Thyroid gland (tissue), 4 donors: ENCODE measurements at regions not wholly inside any gene's neighbourhood (a gene's known extent, or its start where the extent isn't known, plus 50 kb on each side); places are given as distances from the start of the nearest gene placed in this dataset.
"Not testable (repeated sequence)": the region's sequence is repeated elsewhere in the genome, so short reads cannot be mapped to it uniquely, and the experiment has no call there.

ENCODE experiments used
- DNase-seq, 2 donors: peaks; one replicate each; pipeline ENCODE4 v3.0.0-alpha.2; 2019
- H3K27ac ChIP-seq, 3 donors: fragments of 200-600 bp; sonication (generic); 1 replicate in 2 of 3; 2 replicates in 1 of 3; pipeline ENCODE4 v1.5.1; 2016 to 2019; ENCODE audit warnings: mild to moderate bottlenecking in 1 of 3, moderate library complexity in 1 of 3
- H3K27me3 ChIP-seq: fragments of 200-600 bp; sonication (generic); one replicate; pipeline ENCODE4 v1.5.1; 2019
- H3K36me3 ChIP-seq, 2 donors: fragments of 200-600 bp; sonication (generic); one replicate each; pipeline ENCODE4 v1.5.1; 2016 to 2019
- H3K4me1 ChIP-seq, 2 donors: fragments of 200-600 bp; sonication (generic); one replicate each; pipeline ENCODE4 v1.5.1; 2017 to 2019
- H3K4me3 ChIP-seq, 3 donors: fragments of 200-600 bp; sonication (generic); replicated peaks in 1 of 3; 1 replicate in 2 of 3; 2 replicates in 1 of 3; pipeline ENCODE4 v1.5.1; 2016; ENCODE audit warnings: mild to moderate bottlenecking in 1 of 3
- H3K9me3 ChIP-seq: fragments of 200-600 bp; sonication (generic); one replicate; pipeline ENCODE4 v1.5.1; 2017
- CTCF ChIP-seq, 6 experiments: fragments of 200-600 bp in 3 of 6; fragments of 450-650 bp in 3 of 6; sonication (generic) in 3 of 6; IDR thresholded peaks; one replicate each; pipeline ENCODE4 v1.5.1; 2016 to 2019; ENCODE audit warnings: antibody characterized with exemption in 6 of 6, mild to moderate bottlenecking in 2 of 6, inconsistent platforms in 1 of 6, moderate library complexity in 1 of 6
- POLR2A ChIP-seq, 2 donors: fragments of 450-650 bp; IDR thresholded peaks; one replicate each; pipeline ENCODE4 v1.6.1; 2017; ENCODE audit warnings: antibody characterized with exemption in 2 of 2, mild to moderate bottlenecking in 2 of 2, moderate library complexity in 1 of 2
- whole genome bisulfite sequencing, 2 donors: methylation state at CpG; one replicate each; pipeline ENCODE4 v1.1.5; 2017; 5-methylcytosine and 5-hydroxymethylcytosine counted together
- intact Hi-C: fragments of 100-400 bp; cut with DNase I; formaldehyde crosslinking; loops from one replicate; pipeline ENCODE4 v1.15.1; 2023

- DNase-seq, result no peak
- H3K4me1 ChIP-seq, result no peaks in the 10 kb centered on the region
- H3K27me3 ChIP-seq, result no peaks in the 10 kb centered on the region
- H3K27ac ChIP-seq, result no peak overlapping the region
- TF ChIP-seq CTCF (IDR thresholded peaks at IDR 0.05) (no peak), POLR2A (IDR thresholded peaks at IDR 0.05) (no peak)
- no peak overlapping the region for H3K4me3 ChIP-seq
- no peaks in the 10 kb centered on the region for H3K9me3 ChIP-seq
- intact Hi-C loops, result no loop called here
- no peaks in the 10 kb centered on the region for H3K36me3 ChIP-seq
- 68 to 71% methylated on average over 4 of the region's 4 CpGs for WGBS, 2 donors
Measured at GRCh38 chr6:2597991-2598390, 152.7 kb downstream of the MYLK4 start.

- DNase-seq, H3K27ac ChIP-seq, H3K27me3 ChIP-seq, H3K4me3 ChIP-seq, H3K9me3 ChIP-seq, intact Hi-C loops, H3K4me1 ChIP-seq, H3K36me3 ChIP-seq: not testable (repeated sequence)
- 81 to 97% methylated on average over 2 of the region's 2 CpGs for WGBS, 2 donors
Measured at GRCh38 chr6:2597457-2597856, 153.3 kb downstream of the MYLK4 start.

DNA sequence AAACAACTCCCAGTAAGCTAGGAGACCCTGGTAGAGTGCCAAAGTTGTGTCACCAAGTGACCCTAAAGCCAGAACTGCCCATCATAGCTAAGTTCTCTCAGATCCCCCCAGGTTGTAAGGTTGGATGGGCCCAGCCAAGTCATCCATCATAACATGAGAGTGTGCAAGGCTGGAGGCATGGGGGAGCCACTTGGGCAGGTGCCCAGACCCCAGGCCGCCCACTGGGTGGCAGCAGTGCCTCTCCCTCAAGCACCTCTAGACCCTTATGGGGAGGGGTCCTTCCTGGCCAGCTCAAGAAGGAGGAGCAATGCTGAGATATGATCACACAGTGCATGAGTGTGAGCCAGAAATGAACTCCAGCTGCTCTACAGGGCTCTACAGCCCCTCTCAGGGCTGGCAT, 154.5 kb downstream of the MYLK4 start:
- WGBS, 2 donors, result 17% methylated on average over 1 of the region's 1 CpG; no CpG with 5 or more reads in 1 of the 2 donors
- Histone ChIP-seq H3K9me3 (no peaks in the 10 kb centered on the region), H3K4me1 (no peaks in the 10 kb centered on the region), H3K27me3 (no peaks in the 10 kb centered on the region), H3K4me3 (no peak overlapping the region), H3K27ac (no peak overlapping the region), H3K36me3 (no peaks in the 10 kb centered on the region)
- no peak for TF ChIP-seq POLR2A (IDR thresholded peaks at IDR 0.05)
- no peak for TF ChIP-seq CTCF (IDR thresholded peaks at IDR 0.05)
- intact Hi-C loops, result no loop called here
- no peak for DNase-seq

GRCh38 chr6:2594868-2595267, 155.9 kb downstream of the MYLK4 start:
- Histone ChIP-seq H3K9me3 (no peaks in the 10 kb centered on the region), H3K4me3 (no peak overlapping the region), H3K4me1 (no peaks in the 10 kb centered on the region), H3K27me3 (no peaks in the 10 kb centered on the region), H3K27ac (no peak overlapping the region), H3K36me3 (no peaks in the 10 kb centered on the region)
- TF ChIP-seq POLR2A (IDR thresholded peaks at IDR 0.05) (no peak), CTCF (IDR thresholded peaks at IDR 0.05) (no peak)
- intact Hi-C loops, result no loop called here
- DNase-seq, result no peak
- WGBS, 2 donors, result 92% methylated on average over 2 of the region's 2 CpGs

GRCh38 chr6:2593167-2593566, 157.6 kb downstream of the MYLK4 start:
- no peaks in the 10 kb centered on the region for H3K36me3 ChIP-seq
- no peak overlapping the region for H3K27ac ChIP-seq
- DNase-seq, result no peak
- H3K27me3 ChIP-seq, result no peaks in the 10 kb centered on the region
- H3K4me3 ChIP-seq, result no peak overlapping the region
- no peaks in the 10 kb centered on the region for H3K9me3 ChIP-seq
- 97% methylated on average over 6 of the region's 6 CpGs for WGBS, 2 donors
- intact Hi-C loops, result no loop called here
- no peak for TF ChIP-seq CTCF (IDR thresholded peaks at IDR 0.05)
- no peak for TF ChIP-seq POLR2A (IDR thresholded peaks at IDR 0.05)
- H3K4me1 ChIP-seq, result no peaks in the 10 kb centered on the region

DNA sequence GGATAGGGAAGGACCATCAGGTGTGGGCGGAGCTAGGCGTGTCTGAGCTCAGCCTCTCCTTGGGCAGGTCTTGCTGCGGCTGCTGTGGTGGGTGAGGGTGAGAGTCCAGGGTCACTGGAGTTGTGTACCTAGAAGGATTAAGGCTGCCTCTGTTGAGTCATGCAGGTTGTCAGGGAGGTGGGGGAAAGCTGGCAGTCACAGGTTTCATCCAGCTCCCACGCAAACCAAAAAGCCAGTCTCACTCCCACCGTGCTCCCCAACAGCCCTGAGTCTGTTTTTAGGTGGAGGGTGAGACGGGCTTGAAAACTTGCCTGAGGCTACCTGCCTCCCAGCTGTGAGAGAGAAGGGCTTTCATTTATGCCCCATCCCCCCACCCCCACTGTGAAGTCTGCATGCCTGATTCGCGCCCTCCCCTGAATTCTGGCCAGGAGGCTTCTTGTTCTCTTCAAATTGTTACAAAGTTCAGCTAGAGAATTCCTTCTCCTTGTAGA, 161.5 kb downstream of the MYLK4 start:
- DNase-seq, result no peak
- 81 to 90% methylated on average over 8 of the region's 8 CpGs for WGBS, 2 donors

More for the DNA sequence above, 161.5 kb downstream of the MYLK4 start:
- TF ChIP-seq CTCF (IDR thresholded peaks at IDR 0.05) (no peak), POLR2A (IDR thresholded peaks at IDR 0.05) (no peak)
- Histone ChIP-seq H3K4me1 (no peaks in the 10 kb centered on the region), H3K27ac (no peak overlapping the region), H3K36me3 (no peaks in the 10 kb centered on the region), H3K27me3 (no peaks in the 10 kb centered on the region), H3K4me3 (no peak overlapping the region), H3K9me3 (no peaks in the 10 kb centered on the region)
- intact Hi-C loops, result no loop called here
